ENCODE measurements at regions not wholly inside any gene's neighbourhood (a gene's known extent, or its start where the extent isn't known, plus 50 kb on each side); places are given as distances from the start of the nearest gene placed in this dataset.
"Not testable (repeated sequence)": the region's sequence is repeated elsewhere in the genome, so short reads cannot be mapped to it uniquely, and the experiment has no call there.

DNA sequence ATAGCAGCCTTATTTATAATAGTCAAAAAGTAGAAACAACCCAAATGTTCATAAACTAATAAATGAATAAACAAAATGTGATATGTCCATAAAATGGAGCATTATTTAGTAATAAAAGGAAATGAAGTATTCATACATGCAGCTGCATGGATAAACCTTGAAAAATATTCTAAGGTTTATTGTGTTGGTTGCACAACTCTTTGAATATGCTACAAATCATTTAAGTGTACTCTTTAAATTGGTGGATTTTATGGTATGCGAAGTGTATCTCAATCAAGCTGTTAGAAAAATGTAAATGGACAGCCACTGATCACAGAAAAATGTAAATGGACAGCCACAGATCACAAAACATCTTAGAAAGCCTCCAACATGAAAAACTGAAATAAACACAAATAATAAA, 73.2 kb upstream of the SLC38A4 start:
- no peaks in the 10 kb centered on the region for H3K9me3 ChIP-seq (ENCODE audit: control insufficient read depth, low read length)
- no peak overlapping the region for H3K27ac ChIP-seq (ENCODE audit: low read length)
- DNase-seq (no peak), ATAC-seq (no peak)
- no peaks in the 10 kb centered on the region for H3K27me3 ChIP-seq (ENCODE audit: control insufficient read depth, insufficient read depth)
- H3K4me1 ChIP-seq (ENCODE audit: control insufficient read depth, insufficient read depth, low read length): no peaks in the 10 kb centered on the region
- no peak overlapping the region for H3K4me3 ChIP-seq (ENCODE audit: low read length)
- intact Hi-C loops (cut with DNase I): no loop called here
- WGBS: 45% methylated on average over 1 of the region's 1 CpG

DNA sequence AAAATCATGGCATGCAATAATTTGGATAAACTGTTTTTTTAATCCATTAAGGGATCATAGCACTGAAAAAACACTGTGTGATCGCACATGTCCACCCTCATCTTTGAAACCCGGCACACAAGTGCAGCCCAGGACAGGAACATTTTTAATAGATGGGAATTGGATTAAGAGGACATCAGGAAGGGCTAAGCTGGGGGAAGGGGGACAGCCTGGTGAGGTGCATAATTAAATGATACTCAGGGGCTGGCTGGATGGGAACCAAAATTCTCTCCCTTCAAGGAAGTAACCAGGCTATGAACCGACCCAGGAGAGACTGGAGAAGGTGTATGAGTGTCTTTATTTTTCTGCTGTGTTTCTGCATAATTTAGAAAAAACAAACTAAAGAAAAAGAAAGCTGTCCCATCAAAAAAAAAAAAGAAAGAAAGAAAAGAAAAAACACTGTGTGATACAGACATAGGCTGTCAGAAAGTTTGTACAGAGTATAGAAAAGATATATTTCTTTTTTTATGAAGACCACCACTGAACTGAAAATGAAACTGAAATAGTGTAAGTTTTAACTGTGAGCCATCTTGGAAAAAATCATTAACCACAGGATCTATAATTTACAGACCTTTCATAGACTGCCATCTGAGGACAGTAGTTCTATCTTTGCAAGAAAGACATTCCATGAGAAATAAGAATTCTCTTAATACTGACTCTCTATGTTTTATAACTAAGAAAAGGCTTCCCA, 75.1 kb upstream of the SLC38A4 start:
- Histone ChIP-seq H3K4me3 (ENCODE audit: low read length) (no peak overlapping the region), H3K27me3 (ENCODE audit: control insufficient read depth, insufficient read depth) (no peaks in the 10 kb centered on the region), H3K4me1 (ENCODE audit: control insufficient read depth, insufficient read depth, low read length) (no peaks in the 10 kb centered on the region), H3K27ac (ENCODE audit: low read length) (no peak overlapping the region), H3K9me3 (ENCODE audit: control insufficient read depth, low read length) (no peaks in the 10 kb centered on the region)
- whole genome bisulfite sequencing: 86% methylated on average over 3 of the region's 3 CpGs
- no peak for DNase-seq
- no peak for ATAC-seq
- intact Hi-C loops (cut with DNase I): no loop called here

DNA sequence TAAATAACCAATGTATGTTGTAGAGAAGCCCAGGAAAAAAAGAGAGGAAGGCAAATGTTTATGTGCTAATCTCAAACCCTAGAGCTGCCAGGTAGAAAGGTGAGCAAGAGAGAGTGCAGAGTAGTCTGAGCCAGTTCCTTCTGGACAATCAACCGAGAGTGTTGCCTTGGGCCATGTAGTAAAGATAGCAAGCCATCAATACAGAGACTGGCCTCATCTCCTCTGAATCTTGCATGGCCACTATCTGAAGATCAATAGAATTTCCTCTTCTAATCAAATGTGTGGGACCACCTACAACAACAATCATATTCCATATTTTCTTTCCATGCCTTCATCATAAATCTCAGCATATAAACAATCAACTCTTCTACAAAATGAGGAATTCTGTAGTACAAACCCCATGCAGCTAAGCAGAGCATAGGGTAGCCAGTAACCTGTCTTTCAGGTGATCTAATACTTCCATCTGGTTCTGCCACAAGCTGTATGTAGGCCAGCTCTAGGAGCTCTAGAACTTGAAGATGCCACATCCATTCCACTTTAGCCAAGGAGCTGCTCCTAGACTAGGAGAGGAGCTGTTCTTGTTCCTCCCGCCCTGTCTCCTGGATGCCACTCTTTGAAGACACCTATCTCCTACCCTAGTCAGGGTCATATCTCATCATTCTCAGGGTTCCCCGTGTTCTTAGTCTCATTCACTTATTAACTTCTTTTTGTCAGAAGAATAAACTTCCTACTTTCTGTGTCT, 75.8 kb upstream of the SLC38A4 start:
- Histone ChIP-seq H3K4me1 (ENCODE audit: control insufficient read depth, insufficient read depth, low read length) (no peaks in the 10 kb centered on the region), H3K27me3 (ENCODE audit: control insufficient read depth, insufficient read depth) (no peaks in the 10 kb centered on the region), H3K27ac (ENCODE audit: low read length) (no peak overlapping the region), H3K9me3 (ENCODE audit: control insufficient read depth, low read length) (no peaks in the 10 kb centered on the region), H3K4me3 (ENCODE audit: low read length) (no peak overlapping the region)
- 84% methylated on average over 3 of the region's 3 CpGs for WGBS
- ATAC-seq (no peak), DNase-seq (no peak)
- intact Hi-C loops (cut with DNase I): no loop called here

DNA sequence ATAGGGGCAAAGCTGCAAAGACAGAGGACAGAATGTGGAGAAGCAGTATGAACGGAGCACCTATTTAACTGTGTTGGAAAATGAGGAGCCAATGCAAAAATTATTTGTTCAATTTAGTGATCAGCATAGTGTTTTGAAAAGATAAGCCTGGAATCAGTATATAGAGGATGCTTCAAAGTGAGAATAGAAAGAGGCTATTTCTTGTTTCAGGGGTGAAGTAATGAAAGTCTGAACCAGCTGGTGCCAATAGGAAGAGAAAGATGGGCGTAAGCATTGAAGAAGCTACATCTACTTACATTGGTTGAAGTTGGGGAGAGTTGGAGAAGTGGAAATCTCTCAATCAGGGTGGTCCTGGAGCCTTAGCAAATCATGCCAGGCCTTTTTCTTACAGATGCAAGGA, 77.3 kb upstream of the SLC38A4 start:
- H3K4me1 ChIP-seq (ENCODE audit: control insufficient read depth, insufficient read depth, low read length): no peaks in the 10 kb centered on the region
- no peaks in the 10 kb centered on the region for H3K9me3 ChIP-seq (ENCODE audit: control insufficient read depth, low read length)
- no peak for ATAC-seq
- no peak overlapping the region for H3K4me3 ChIP-seq (ENCODE audit: low read length)
- DNase-seq: no peak
- intact Hi-C loops (cut with DNase I): no loop called here
- H3K27me3 ChIP-seq (ENCODE audit: control insufficient read depth, insufficient read depth): no peaks in the 10 kb centered on the region
- WGBS: 91% methylated on average over 2 of the region's 2 CpGs
- H3K27ac ChIP-seq (ENCODE audit: low read length): no peak overlapping the region

DNA sequence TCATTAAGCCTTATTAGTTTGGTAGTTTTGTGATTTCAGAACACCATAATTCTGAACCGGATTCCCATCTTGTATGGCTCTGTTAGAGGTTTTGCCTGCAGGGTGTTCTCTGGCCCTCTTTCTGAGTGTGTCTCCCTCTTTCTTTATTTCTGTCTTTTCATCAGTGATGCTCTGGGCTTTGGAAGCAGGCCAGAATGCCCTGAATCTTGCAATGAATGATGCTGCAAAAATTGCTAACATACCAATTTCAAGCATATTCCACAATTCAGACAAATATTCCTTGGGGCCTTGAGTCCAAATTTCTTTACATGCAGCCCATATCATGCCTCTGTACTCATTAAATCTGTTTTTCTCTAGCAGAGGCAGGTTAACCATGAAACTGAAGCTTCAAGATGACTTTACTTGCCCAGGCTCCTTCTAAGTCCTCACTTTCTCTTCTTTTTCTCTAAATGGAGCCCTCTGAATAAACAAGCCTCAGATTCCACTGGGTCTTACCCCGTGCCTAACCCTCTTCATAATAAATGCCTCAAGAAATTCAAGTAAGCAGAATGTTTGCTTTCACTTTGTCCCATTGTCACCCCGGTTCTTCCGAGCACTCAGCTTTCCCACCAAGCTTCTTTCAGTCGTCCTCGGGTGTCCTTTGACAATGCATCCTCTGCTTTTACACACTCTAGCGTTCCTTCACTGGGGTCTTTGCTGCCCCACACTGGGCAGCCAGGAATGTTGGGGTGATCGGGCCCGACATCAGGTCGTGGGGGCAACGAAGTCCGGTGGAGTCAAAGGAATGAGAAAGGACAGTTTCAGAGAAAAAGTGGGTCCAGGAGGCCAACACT, 78.8 kb upstream of the SLC38A4 start:
- no peak overlapping the region for H3K4me3 ChIP-seq (ENCODE audit: low read length)
- H3K27me3 ChIP-seq (ENCODE audit: control insufficient read depth, insufficient read depth): no peaks in the 10 kb centered on the region
- DNase-seq: no peak
- H3K4me1 ChIP-seq (ENCODE audit: control insufficient read depth, insufficient read depth, low read length): no peaks in the 10 kb centered on the region
- no peak for ATAC-seq
- intact Hi-C loops (cut with DNase I): no loop called here
- no peaks in the 10 kb centered on the region for H3K9me3 ChIP-seq (ENCODE audit: control insufficient read depth, low read length)
- 81% methylated on average over 12 of the region's 12 CpGs for WGBS
- H3K27ac ChIP-seq (ENCODE audit: low read length): no peak overlapping the region

DNA sequence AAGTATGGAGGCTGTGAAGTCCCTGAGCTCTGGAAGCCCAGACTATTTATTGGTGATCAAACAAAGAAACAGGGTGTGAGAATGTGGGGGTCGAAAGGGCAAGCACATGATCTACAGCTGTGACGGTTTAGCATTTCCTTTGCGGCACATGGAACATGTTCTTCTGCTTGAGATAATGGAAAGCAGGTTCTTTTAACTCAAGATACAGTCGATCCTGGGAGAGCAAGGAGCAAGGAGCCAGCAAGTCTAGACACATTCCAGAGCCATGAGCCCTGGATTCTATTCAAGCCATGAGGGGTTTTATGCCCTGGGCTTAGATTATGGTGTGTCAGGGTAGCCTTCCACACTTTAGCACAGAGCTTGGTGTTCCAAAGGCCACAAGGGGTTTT, 79.4 kb upstream of the SLC38A4 start:
- H3K4me1 ChIP-seq (ENCODE audit: control insufficient read depth, insufficient read depth, low read length); H3K9me3 ChIP-seq (ENCODE audit: control insufficient read depth, low read length); H3K4me3 ChIP-seq (ENCODE audit: low read length); intact Hi-C loops (cut with DNase I); H3K27me3 ChIP-seq (ENCODE audit: control insufficient read depth, insufficient read depth); DNase-seq; ATAC-seq; H3K27ac ChIP-seq (ENCODE audit: low read length): not testable (repeated sequence)
- WGBS: 40% methylated on average over 4 of the region's 4 CpGs

DNA sequence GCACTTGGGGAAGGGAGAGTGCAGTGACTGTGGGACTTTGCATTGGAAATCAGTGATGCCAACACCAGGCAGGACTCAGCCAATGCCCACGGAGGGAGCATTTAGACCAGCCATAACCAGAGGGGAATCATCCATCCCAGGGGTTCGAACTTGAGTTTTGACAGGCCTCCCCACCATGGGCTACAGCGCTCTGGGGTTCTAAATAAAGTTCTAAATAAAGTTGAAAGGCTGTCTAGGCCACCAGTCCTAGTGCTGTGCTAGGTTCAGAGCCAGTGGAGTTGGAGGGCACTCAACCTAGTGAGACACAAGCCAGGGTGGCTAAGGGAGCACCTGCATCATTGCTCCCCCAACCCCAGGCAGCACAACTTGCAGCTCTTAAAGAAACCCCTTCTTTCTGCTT, 82.0 kb upstream of the SLC38A4 start:
- intact Hi-C loops (cut with DNase I): no loop called here
- Histone ChIP-seq H3K4me1 (ENCODE audit: control insufficient read depth, insufficient read depth, low read length) (no peaks in the 10 kb centered on the region), H3K9me3 (ENCODE audit: control insufficient read depth, low read length) (no peaks in the 10 kb centered on the region), H3K27me3 (ENCODE audit: control insufficient read depth, insufficient read depth) (no peaks in the 10 kb centered on the region), H3K27ac (ENCODE audit: low read length) (no peak overlapping the region), H3K4me3 (ENCODE audit: low read length) (no peak overlapping the region)
- DNase-seq: no peak
- WGBS: 81% methylated on average over 3 of the region's 3 CpGs
- ATAC-seq: no peak

DNA sequence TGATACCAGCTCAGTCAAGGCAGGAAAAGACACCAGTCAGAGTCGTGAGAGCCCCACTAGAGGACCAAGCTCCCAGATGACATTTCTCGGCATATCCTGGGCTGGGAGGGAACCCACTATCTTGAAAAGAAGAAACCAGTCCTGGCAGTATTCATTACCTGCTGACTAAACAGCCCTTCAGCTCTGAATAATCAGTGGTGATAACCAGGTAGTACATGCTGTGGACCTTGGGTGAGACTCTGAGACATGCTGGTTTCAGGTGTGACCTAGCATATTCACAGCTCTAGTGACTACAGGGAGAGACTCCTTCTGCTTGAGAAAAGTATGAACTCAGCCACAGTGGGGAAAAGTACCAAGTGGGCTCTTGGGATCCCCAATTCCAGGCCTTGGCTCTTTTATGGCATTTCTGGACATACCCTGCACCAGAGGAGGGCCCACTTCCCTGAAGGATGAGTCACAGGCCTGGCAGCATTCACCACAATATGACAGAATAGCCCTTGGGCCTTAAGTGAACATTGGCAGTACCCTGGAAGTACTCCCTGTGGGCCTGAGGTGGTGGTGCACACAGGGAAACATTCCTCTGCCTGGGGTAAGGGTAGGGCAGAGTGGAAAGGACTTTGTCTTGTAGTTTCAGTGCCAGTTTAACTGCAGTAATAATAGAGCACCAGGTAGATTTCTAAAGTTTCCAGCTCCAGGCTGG, 82.6 kb upstream of the SLC38A4 start:
- intact Hi-C loops (cut with DNase I): no loop called here
- Histone ChIP-seq H3K27me3 (ENCODE audit: control insufficient read depth, insufficient read depth) (no peaks in the 10 kb centered on the region), H3K4me3 (ENCODE audit: low read length) (no peak overlapping the region), H3K4me1 (ENCODE audit: control insufficient read depth, insufficient read depth, low read length) (no peaks in the 10 kb centered on the region), H3K27ac (ENCODE audit: low read length) (no peak overlapping the region), H3K9me3 (ENCODE audit: control insufficient read depth, low read length) (no peaks in the 10 kb centered on the region)
- 84% methylated on average over 2 of the region's 2 CpGs for WGBS
- no peak for DNase-seq
- no peak for ATAC-seq

DNA sequence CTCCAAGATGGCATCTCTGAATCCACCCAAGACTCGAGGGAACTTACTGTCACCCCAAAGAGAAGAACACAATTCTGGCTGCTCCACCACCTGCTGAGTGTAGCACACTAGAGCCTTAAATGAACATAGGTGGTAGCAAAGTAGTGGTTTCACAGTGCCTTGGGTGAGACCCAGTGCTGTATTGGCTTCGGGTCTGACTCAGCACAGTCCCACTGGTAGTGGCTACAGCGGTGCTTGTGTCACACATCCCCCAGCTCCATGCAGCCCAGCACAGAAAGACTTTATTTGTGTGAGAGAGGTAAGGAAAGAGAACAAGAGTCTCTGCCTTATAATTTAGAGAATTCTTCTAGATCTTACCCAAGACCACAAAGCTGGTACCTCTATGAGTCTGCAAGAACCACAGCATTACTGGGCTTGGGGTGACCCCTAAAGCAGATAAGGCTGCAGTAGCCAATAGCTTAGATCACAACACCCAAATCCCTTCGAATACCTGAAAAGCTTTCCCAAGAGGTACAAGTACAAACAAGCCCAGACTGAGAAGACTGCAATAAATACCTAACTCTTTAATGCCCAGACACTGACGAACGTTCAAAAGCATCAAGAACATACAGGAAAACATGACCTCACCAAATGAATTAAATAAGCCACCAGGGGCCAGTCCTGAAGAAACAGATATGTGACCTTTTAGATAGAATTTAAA, 83.3 kb upstream of the SLC38A4 start:
- Histone ChIP-seq H3K9me3 (ENCODE audit: control insufficient read depth, low read length) (no peaks in the 10 kb centered on the region), H3K4me3 (ENCODE audit: low read length) (no peak overlapping the region), H3K27ac (ENCODE audit: low read length) (no peak overlapping the region), H3K4me1 (ENCODE audit: control insufficient read depth, insufficient read depth, low read length) (no peaks in the 10 kb centered on the region), H3K27me3 (ENCODE audit: control insufficient read depth, insufficient read depth) (no peaks in the 10 kb centered on the region)
- DNase-seq: no peak
- WGBS: 70% methylated on average over 6 of the region's 6 CpGs
- intact Hi-C loops (cut with DNase I): no loop called here
- ATAC-seq: no peak

DNA sequence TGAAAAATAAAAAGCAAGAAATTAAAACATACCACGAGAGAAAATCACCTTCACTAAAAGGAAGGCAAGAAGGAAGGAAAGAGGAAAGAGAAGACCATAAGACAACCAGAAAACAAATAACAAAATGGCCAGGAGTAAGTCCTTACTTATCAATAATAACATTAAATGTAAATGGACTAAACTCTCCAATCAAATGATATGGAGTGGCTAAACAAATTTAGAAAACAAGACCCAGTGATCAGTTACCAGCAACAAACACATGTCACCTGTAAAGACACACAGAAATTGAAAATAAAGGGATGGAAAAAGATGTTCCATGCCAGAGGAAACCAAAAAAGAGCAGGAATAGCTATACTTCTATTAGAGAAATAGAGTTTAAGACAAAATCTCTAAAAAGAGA, 85.0 kb upstream of the SLC38A4 start:
- ATAC-seq (no peak), DNase-seq (no peak)
- WGBS: 87% methylated on average over 1 of the region's 1 CpG
- intact Hi-C loops (cut with DNase I): no loop called here
- Histone ChIP-seq H3K9me3 (ENCODE audit: control insufficient read depth, low read length) (no peaks in the 10 kb centered on the region), H3K4me1 (ENCODE audit: control insufficient read depth, insufficient read depth, low read length) (no peaks in the 10 kb centered on the region), H3K27me3 (ENCODE audit: control insufficient read depth, insufficient read depth) (no peaks in the 10 kb centered on the region), H3K27ac (ENCODE audit: low read length) (no peak overlapping the region), H3K4me3 (ENCODE audit: low read length) (no peak overlapping the region)

All from right cardiac atrium (tissue), 5 donors.